ENCODE measurements at regions not wholly inside any gene's neighbourhood (a gene's known extent, or its start where the extent isn't known, plus 50 kb on each side); places are given as distances from the start of the nearest gene placed in this dataset.
"Not testable (repeated sequence)": the region's sequence is repeated elsewhere in the genome, so short reads cannot be mapped to it uniquely, and the experiment has no call there.

DNA sequence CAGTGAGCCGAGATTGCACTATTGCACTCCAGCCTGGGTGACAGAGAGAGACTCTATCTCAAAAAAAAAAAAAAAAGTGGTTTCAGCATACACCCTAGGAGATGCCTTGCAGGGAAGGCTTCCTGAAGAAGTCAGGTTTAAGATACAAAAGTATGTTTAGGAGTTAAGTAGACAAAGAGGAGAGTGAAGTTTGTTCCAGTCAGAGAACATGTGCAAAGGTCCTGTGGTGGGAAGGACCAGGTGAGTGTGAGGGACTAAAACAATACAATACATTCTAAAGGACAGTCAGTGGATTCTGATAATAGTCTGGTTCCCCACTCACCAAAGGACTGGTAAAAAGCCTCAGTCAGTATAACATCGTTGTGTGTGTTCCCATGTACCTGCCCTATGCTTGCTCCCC lies 299.3 kb downstream of the HIVEP2 start:
- DNase-seq = no peak
- Histone ChIP-seq H3K4me1 (no peaks in the 10 kb centered on the region), H3K36me3 (no peaks in the 10 kb centered on the region), H3K4me3 (no peak overlapping the region), H3K27me3 (peaks cover 0 to 9% (median 0%) of the 10 kb centered on the region in 4 donors), H3K27ac (no peak overlapping the region), H3K9me3 (no peaks in the 10 kb centered on the region)
- intact Hi-C loops (cut with DNase I) = no loop called here
- TF ChIP-seq POLR2A (IDR thresholded peaks at IDR 0.05) = no peak
- TF ChIP-seq, protein P1, sequence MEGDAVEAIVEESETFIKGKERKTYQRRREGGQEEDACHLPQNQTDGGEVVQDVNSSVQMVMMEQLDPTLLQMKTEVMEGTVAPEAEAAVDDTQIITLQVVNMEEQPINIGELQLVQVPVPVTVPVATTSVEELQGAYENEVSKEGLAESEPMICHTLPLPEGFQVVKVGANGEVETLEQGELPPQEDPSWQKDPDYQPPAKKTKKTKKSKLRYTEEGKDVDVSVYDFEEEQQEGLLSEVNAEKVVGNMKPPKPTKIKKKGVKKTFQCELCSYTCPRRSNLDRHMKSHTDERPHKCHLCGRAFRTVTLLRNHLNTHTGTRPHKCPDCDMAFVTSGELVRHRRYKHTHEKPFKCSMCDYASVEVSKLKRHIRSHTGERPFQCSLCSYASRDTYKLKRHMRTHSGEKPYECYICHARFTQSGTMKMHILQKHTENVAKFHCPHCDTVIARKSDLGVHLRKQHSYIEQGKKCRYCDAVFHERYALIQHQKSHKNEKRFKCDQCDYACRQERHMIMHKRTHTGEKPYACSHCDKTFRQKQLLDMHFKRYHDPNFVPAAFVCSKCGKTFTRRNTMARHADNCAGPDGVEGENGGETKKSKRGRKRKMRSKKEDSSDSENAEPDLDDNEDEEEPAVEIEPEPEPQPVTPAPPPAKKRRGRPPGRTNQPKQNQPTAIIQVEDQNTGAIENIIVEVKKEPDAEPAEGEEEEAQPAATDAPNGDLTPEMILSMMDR (IDR thresholded peaks at IDR 0.05) = no peak
- 84 to 85% methylated on average over 2 of the region's 2 CpGs for WGBS, 2 donors

DNA sequence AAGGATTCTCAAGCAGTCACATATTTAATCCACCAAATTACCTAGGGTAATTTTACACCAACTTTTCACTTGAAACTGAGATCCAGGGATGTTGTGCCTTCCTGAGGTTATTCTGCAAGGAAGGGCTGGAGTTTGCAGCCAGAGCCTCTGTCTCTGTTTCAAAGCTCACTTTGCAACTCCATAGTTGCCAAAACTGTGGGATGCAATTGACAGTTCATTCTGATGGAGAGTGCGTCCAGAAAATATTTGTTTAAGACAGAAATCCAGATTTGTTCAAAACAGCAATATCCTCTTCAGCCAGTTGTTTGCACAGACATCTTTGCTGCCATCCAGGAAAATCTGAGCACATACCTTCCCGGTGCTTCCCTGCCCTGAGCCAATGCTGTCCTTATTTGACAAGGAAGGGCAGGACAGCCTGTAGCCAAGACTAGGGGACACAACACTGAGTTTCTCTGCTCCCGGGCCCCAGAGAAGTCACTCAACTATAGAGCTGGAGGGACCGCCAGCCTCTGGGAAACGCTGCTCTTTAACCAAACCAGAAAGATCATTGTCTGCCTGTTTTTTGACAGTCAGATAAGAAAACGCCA lies 297.4 kb downstream of the HIVEP2 start:
- H3K9me3 ChIP-seq = no peaks in the 10 kb centered on the region
- peaks cover 0 to 9% (median 0%) of the 10 kb centered on the region in 4 donors for H3K27me3 ChIP-seq
- H3K27ac ChIP-seq = no peak overlapping the region
- H3K36me3 ChIP-seq = no peaks in the 10 kb centered on the region
- H3K4me3 ChIP-seq = no peak overlapping the region
- H3K4me1 ChIP-seq = no peaks in the 10 kb centered on the region
- no peak for TF ChIP-seq POLR2A (IDR thresholded peaks at IDR 0.05)
- TF ChIP-seq, protein P1 (IDR thresholded peaks at IDR 0.05) = no peak
- DNase-seq = no peak
- 28 to 45% methylated on average over 2 to 6 of the region's 6 CpGs for WGBS, 2 donors
- intact Hi-C loops (cut with DNase I) = no loop called here

DNA sequence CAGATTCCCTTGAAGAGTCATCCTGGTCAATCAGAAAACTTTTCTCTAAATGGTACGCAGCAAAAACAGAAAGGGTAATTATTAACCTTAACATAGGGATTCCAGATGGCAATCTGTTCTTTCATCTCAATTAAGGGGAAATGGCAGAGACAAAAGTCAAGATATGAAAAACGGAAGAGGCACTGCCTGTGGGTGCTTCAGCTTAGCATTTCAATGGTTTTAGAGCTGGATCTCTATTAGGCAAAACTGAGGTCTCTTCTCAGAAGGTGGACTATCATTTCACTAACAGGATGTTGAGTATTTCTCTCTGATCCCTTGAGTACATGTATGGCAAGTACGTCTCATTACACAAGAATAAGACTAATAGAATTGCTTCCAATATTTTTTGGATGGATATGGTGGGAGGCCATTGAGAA lies 296.9 kb downstream of the HIVEP2 start:
- TF ChIP-seq, protein P1 (IDR thresholded peaks at IDR 0.05) = no peak
- no peak for TF ChIP-seq POLR2A (IDR thresholded peaks at IDR 0.05)
- DNase-seq = no peak
- Histone ChIP-seq H3K4me1 (no peaks in the 10 kb centered on the region), H3K4me3 (no peak overlapping the region), H3K27me3 (peaks cover 0 to 9% (median 0%) of the 10 kb centered on the region in 4 donors), H3K36me3 (no peaks in the 10 kb centered on the region), H3K9me3 (no peaks in the 10 kb centered on the region), H3K27ac (no peak overlapping the region)
- intact Hi-C loops (cut with DNase I) = no loop called here
- WGBS, 2 donors = 49 to 57% methylated on average over 3 of the region's 3 CpGs

DNA sequence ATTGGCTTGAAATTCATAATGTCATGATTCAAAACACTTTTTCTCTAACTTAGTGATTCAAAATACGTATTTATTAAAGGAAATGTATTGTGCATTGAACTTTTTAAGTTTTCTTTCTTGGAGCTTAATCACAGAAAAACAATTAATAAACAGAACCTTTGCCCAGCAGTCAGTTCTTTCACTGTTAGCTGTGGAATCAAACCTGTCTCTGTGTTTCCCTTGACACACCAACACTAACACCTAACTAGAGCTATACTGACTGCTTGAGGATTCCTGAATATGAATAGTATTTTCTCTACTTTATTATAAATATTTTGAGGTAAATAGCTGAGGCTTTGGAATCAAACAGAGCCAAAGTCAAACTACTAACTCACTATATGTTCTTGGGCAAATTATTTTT lies 296.4 kb downstream of the HIVEP2 start:
- H3K36me3 ChIP-seq = no peaks in the 10 kb centered on the region
- 61 to 74% methylated on average over 1 of the region's 1 CpG for WGBS, 2 donors
- no peak overlapping the region for H3K27ac ChIP-seq
- no peak for DNase-seq
- no peak overlapping the region for H3K4me3 ChIP-seq
- no peak for TF ChIP-seq POLR2A (IDR thresholded peaks at IDR 0.05)
- TF ChIP-seq, protein P1 (IDR thresholded peaks at IDR 0.05) = no peak
- H3K9me3 ChIP-seq = no peaks in the 10 kb centered on the region
- peaks cover 0 to 9% (median 0%) of the 10 kb centered on the region in 4 donors for H3K27me3 ChIP-seq
- intact Hi-C loops (cut with DNase I) = no loop called here
- no peaks in the 10 kb centered on the region for H3K4me1 ChIP-seq

DNA sequence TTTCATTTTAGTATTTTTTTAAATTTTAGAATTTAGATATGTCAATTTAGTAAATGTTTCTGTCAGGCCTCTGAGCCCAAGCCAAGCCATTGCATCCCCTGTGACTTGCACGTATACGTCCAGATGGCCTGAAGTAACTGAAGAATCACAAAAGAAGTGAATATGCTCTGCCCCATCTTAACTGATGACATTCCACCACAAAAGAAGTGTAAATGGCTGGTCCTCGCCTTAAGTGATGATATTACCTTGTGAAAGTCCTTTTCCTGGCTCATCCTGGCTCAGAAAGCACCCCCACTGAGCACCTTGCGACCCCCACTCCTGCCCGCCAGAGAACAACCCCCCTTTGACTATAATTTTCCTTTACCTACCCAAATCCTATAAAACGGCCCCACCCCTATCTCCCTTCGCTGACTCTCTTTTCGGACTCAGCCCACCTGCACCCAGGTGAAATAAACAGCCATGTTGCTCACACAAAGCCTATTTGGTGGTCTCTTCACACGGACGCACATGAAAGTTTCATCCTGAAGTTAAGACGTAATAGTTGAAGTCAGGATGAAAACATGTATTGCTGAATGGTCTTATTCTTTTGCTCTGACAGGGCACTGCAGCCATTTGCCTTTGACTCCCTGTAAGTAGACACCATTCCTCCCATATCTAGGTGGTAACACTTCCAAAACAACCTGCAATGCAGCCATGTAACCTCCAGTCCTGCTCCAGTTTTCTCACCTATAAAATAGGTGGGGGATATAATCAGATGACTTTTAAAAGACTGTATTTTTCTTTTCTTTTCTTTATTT lies 295.3 kb downstream of the HIVEP2 start:
- intact Hi-C loops (cut with DNase I); H3K27ac ChIP-seq; H3K4me1 ChIP-seq; H3K9me3 ChIP-seq; H3K27me3 ChIP-seq; H3K4me3 ChIP-seq; DNase-seq; H3K36me3 ChIP-seq: not testable (repeated sequence)
- 85 to 86% methylated on average over 8 to 10 of the region's 11 CpGs for WGBS, 2 donors

Data from esophagus squamous epithelium (tissue), 5 donors.